Lower leg skin (tissue), 3 donors: ENCODE measurements at regions not wholly inside any gene's neighbourhood (a gene's known extent, or its start where the extent isn't known, plus 50 kb on each side); places are given as distances from the start of the nearest gene placed in this dataset.

Source experiments
- POLR2A ChIP-seq, 2 donors: fragments of 450-650 bp; IDR thresholded peaks; one replicate each; pipeline ENCODE4 v1.6.1; 2016 to 2017; ENCODE audit warnings: antibody characterized with exemption in 2 of 2, mild to moderate bottlenecking in 1 of 2, moderate library complexity in 1 of 2
- TF ChIP-seq, protein P1 (sequence below), 3 donors: fragments of 450-650 bp; IDR thresholded peaks; one replicate each; pipeline ENCODE4 v1.5.1; 2016; ENCODE audit warnings: antibody characterized with exemption in 3 of 3, mild to moderate bottlenecking in 3 of 3, moderate library complexity in 2 of 3

DNA sequence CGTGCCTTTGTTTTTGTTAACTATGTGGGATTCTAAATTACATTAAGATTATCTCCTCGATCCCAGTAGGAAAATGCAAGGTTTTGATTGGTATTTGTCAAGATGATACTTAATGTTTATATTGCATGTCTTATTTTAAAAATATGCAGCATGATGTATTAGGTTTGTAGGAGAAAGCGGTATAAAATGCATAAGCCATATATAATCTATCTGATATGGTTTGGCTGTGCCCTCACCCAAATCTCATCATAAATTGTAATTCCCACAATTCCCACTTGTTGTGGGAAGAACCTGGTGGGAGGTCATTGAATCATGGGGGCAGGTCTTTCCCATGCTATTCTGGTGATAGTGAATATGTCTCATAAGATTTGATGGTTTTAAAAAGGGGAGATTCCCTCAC is 198.1 kb upstream of the NCAM2 start:
- TF ChIP-seq POLR2A (IDR thresholded peaks at IDR 0.05): no peak
- TF ChIP-seq, protein P1, sequence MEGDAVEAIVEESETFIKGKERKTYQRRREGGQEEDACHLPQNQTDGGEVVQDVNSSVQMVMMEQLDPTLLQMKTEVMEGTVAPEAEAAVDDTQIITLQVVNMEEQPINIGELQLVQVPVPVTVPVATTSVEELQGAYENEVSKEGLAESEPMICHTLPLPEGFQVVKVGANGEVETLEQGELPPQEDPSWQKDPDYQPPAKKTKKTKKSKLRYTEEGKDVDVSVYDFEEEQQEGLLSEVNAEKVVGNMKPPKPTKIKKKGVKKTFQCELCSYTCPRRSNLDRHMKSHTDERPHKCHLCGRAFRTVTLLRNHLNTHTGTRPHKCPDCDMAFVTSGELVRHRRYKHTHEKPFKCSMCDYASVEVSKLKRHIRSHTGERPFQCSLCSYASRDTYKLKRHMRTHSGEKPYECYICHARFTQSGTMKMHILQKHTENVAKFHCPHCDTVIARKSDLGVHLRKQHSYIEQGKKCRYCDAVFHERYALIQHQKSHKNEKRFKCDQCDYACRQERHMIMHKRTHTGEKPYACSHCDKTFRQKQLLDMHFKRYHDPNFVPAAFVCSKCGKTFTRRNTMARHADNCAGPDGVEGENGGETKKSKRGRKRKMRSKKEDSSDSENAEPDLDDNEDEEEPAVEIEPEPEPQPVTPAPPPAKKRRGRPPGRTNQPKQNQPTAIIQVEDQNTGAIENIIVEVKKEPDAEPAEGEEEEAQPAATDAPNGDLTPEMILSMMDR (IDR thresholded peaks at IDR 0.05): no peak
